ENCODE measurements at regions not wholly inside any gene's neighbourhood (a gene's known extent, or its start where the extent isn't known, plus 50 kb on each side); places are given as distances from the start of the nearest gene placed in this dataset.

DNA sequence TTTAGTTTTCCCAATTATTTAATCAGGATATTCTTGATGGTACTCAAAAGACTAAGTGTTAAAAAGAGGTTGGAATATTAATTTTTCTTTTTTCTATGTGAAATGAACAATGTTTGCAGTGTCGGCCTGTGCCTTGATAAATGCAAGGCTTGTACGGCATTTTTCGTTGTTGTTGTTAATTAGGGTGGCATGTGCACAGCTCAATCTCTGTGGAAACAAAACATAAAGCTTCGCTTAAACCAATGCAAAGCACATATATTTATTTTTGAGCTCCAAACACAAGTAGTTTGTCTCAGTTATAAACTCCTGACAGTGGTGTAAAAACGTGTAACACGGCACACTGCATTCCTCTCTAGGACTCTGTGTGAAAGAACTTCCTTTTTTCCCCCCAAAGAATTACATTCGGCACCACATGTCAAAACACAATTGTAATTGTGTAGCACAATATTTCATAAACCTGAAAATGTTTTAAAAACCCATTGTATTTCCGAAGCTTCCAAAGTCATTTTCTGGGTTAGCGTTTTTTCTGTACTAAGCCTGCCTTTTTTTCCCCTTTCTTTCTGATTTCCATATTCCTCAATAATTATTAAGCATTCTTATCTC lies 498.0 kb downstream of the VRK1 start:
- no peak overlapping the region for H2AFZ ChIP-seq (ENCODE audit: low read depth, low read length)
- no peaks in the 10 kb centered on the region for H3K9me2 ChIP-seq (ENCODE audit: insufficient read depth, low read length)
- no peaks in the 10 kb centered on the region for H3K9me3 ChIP-seq (ENCODE audit: low read length)
- H4K20me1 ChIP-seq (ENCODE audit: insufficient read depth) = no peaks in the 10 kb centered on the region
- no peak overlapping the region for H3K4me3 ChIP-seq (ENCODE audit: low read length)
- H3K9ac ChIP-seq (ENCODE audit: low read length) = no peak overlapping the region
- TF ChIP-seq EZH2 (IDR thresholded peaks at IDR 0.05; ENCODE audit: borderline replicate concordance, insufficient read depth, low read length, poor library complexity, severe bottlenecking) = no peak
- no peak for TF ChIP-seq MXI1 (conservative IDR thresholded peaks at IDR 0.05; ENCODE audit: poor library complexity, severe bottlenecking)
- TF ChIP-seq, protein P1, sequence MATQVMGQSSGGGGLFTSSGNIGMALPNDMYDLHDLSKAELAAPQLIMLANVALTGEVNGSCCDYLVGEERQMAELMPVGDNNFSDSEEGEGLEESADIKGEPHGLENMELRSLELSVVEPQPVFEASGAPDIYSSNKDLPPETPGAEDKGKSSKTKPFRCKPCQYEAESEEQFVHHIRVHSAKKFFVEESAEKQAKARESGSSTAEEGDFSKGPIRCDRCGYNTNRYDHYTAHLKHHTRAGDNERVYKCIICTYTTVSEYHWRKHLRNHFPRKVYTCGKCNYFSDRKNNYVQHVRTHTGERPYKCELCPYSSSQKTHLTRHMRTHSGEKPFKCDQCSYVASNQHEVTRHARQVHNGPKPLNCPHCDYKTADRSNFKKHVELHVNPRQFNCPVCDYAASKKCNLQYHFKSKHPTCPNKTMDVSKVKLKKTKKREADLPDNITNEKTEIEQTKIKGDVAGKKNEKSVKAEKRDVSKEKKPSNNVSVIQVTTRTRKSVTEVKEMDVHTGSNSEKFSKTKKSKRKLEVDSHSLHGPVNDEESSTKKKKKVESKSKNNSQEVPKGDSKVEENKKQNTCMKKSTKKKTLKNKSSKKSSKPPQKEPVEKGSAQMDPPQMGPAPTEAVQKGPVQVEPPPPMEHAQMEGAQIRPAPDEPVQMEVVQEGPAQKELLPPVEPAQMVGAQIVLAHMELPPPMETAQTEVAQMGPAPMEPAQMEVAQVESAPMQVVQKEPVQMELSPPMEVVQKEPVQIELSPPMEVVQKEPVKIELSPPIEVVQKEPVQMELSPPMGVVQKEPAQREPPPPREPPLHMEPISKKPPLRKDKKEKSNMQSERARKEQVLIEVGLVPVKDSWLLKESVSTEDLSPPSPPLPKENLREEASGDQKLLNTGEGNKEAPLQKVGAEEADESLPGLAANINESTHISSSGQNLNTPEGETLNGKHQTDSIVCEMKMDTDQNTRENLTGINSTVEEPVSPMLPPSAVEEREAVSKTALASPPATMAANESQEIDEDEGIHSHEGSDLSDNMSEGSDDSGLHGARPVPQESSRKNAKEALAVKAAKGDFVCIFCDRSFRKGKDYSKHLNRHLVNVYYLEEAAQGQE (IDR thresholded peaks at IDR 0.05; ENCODE audit: borderline replicate concordance) = no peak
- TF ChIP-seq SMC3 (conservative IDR thresholded peaks at IDR 0.05; ENCODE audit: poor library complexity) = no peak
- no peak for TF ChIP-seq POLR2AphosphoS5 (IDR thresholded peaks at IDR 0.05)
- TF ChIP-seq, protein P2, sequence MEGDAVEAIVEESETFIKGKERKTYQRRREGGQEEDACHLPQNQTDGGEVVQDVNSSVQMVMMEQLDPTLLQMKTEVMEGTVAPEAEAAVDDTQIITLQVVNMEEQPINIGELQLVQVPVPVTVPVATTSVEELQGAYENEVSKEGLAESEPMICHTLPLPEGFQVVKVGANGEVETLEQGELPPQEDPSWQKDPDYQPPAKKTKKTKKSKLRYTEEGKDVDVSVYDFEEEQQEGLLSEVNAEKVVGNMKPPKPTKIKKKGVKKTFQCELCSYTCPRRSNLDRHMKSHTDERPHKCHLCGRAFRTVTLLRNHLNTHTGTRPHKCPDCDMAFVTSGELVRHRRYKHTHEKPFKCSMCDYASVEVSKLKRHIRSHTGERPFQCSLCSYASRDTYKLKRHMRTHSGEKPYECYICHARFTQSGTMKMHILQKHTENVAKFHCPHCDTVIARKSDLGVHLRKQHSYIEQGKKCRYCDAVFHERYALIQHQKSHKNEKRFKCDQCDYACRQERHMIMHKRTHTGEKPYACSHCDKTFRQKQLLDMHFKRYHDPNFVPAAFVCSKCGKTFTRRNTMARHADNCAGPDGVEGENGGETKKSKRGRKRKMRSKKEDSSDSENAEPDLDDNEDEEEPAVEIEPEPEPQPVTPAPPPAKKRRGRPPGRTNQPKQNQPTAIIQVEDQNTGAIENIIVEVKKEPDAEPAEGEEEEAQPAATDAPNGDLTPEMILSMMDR (IDR thresholded peaks at IDR 0.05; ENCODE audit: poor library complexity, severe bottlenecking) = no peak
- TF ChIP-seq EP300 (conservative IDR thresholded peaks at IDR 0.05; ENCODE audit: poor library complexity, severe bottlenecking) = no peak
- TF ChIP-seq TAF1 (IDR thresholded peaks at IDR 0.05; ENCODE audit: low read depth) = no peak
- TF ChIP-seq RAD21 (conservative IDR thresholded peaks at IDR 0.05) = no peak
- H3K36me3 ChIP-seq (ENCODE audit: insufficient read depth, low read length) = no peaks in the 10 kb centered on the region
- H3K27ac ChIP-seq (ENCODE audit: low read length) = no peak overlapping the region
- no peaks in the 10 kb centered on the region for H3K79me2 ChIP-seq (replicated peaks; ENCODE audit: insufficient read depth, low read length)
- no peaks in the 10 kb centered on the region for H3F3A ChIP-seq (ENCODE audit: insufficient read depth, low read length, poor library complexity, severe bottlenecking)
- H3K4me2 ChIP-seq (ENCODE audit: low read length) = no peak overlapping the region
- H3K27me3 ChIP-seq (ENCODE audit: insufficient read depth, low read depth, low read length) = no peaks in the 10 kb centered on the region

DNA sequence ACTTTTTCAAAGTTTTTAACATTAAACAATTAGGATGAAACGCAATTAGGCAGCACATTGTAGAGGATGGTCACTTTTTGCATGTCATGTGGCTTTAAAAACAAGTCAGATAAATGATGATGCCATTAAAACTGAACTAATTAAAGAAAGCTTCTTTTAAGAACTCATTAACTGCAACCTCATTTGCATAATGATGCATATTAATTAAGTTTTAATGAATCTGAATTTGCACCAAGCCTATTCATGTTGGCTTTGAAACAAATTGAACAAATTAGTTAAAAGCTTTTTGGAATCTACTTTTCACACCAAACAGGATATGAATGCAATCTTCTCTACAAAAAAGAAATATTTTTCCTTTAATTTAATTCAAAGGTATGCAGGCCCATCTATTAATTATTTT lies 499.0 kb downstream of the VRK1 start:
- Histone ChIP-seq H3K4me2 (ENCODE audit: low read length) (no peak overlapping the region), H2AFZ (ENCODE audit: low read depth, low read length) (no peak overlapping the region), H3K27me3 (ENCODE audit: insufficient read depth, low read depth, low read length) (no peaks in the 10 kb centered on the region), H3K79me2 (replicated peaks; ENCODE audit: insufficient read depth, low read length) (no peaks in the 10 kb centered on the region), H3K9ac (ENCODE audit: low read length) (no peak overlapping the region), H3K4me3 (ENCODE audit: low read length) (no peak overlapping the region), H3K36me3 (ENCODE audit: insufficient read depth, low read length) (no peaks in the 10 kb centered on the region), H3F3A (ENCODE audit: insufficient read depth, low read length, poor library complexity, severe bottlenecking) (no peaks in the 10 kb centered on the region), H4K20me1 (ENCODE audit: insufficient read depth) (no peaks in the 10 kb centered on the region), H3K9me2 (ENCODE audit: insufficient read depth, low read length) (no peaks in the 10 kb centered on the region), H3K9me3 (ENCODE audit: low read length) (no peaks in the 10 kb centered on the region), H3K27ac (ENCODE audit: low read length) (no peak overlapping the region)
- TF ChIP-seq TAF1 (IDR thresholded peaks at IDR 0.05; ENCODE audit: low read depth) (no peak), RAD21 (conservative IDR thresholded peaks at IDR 0.05) (no peak), POLR2AphosphoS5 (IDR thresholded peaks at IDR 0.05) (no peak), SMC3 (conservative IDR thresholded peaks at IDR 0.05; ENCODE audit: poor library complexity) (no peak)
- TF ChIP-seq, protein P1 (IDR thresholded peaks at IDR 0.05; ENCODE audit: borderline replicate concordance) = no peak

Measured in neural cell (in vitro differentiated cells).